Astrocyte (in vitro differentiated cells and primary cell): ENCODE measurements at regions not wholly inside any gene's neighbourhood (a gene's known extent, or its start where the extent isn't known, plus 50 kb on each side); places are given as distances from the start of the nearest gene placed in this dataset.

Experiments
- DNase-seq: peaks from one replicate; pipeline ENCODE4 v3.0.0-alpha.2; 2010; ENCODE audit warnings: low read depth
- FAIRE-seq: peaks from 2 replicates; lab custom pipeline; 2011; peaks lifted over from hg19 to GRCh38; lab: Jason Lieb, UNC
- H2AFZ ChIP-seq: 2 replicates; pipeline ENCODE4 v1.6.0; 2012; ENCODE audit warnings: low read depth, low read length, inconsistent platforms
- H3K27ac ChIP-seq: 2 replicates; pipeline ENCODE4 v1.5.1; 2011; ENCODE audit warnings: low read depth, low read length, inconsistent platforms
- H3K27me3 ChIP-seq: 2 replicates; pipeline ENCODE4 v1.6.0; 2011; ENCODE audit warnings: low read length, inconsistent platforms; ENCODE audit not compliant: insufficient read depth
- H3K36me3 ChIP-seq: 2 replicates; pipeline ENCODE4 v1.5.1; 2011; ENCODE audit warnings: low read length, inconsistent platforms; ENCODE audit not compliant: insufficient read depth
- H3K4me1 ChIP-seq: 2 replicates; pipeline ENCODE4 v1.5.1; 2011; ENCODE audit warnings: low read length, inconsistent platforms; ENCODE audit not compliant: insufficient read depth
- H3K4me2 ChIP-seq: 2 replicates; pipeline ENCODE4 v1.6.0; 2012; ENCODE audit warnings: low read length, inconsistent platforms
- H3K4me3 ChIP-seq: 2 replicates; pipeline ENCODE4 v1.5.1; 2011; ENCODE audit warnings: low read depth, mild to moderate bottlenecking, low read length, inconsistent platforms; ENCODE audit not compliant: insufficient read depth
- H3K79me2 ChIP-seq: 2 replicates; pipeline ENCODE4 v1.6.0; 2012; ENCODE audit warnings: mild to moderate bottlenecking, low read length, inconsistent platforms; ENCODE audit not compliant: insufficient read depth
- H3K9ac ChIP-seq: 2 replicates; pipeline ENCODE4 v1.6.0; 2012; ENCODE audit warnings: mild to moderate bottlenecking, low read length, inconsistent platforms
- H3K9me3 ChIP-seq: 2 replicates; pipeline ENCODE4 v1.5.1; 2012; ENCODE audit warnings: low read depth, mild to moderate bottlenecking, low read length, inconsistent platforms; ENCODE audit not compliant: insufficient read depth
- H4K20me1 ChIP-seq: 2 replicates; pipeline ENCODE4 v1.6.0; 2012; ENCODE audit warnings: low read length, inconsistent platforms; ENCODE audit not compliant: insufficient read depth
- H3K27ac Mint-ChIP-seq: one replicate; pipeline ENCODE4 v1.8.0; 2021; ENCODE audit warnings: mild to moderate bottlenecking, mixed read lengths; ENCODE audit not compliant: unreplicated experiment
- H3K27me3 Mint-ChIP-seq: one replicate; pipeline ENCODE4 v1.8.0; 2021; ENCODE audit warnings: low read depth, mixed read lengths; ENCODE audit not compliant: unreplicated experiment
- H3K36me3 Mint-ChIP-seq: one replicate; pipeline ENCODE4 v1.8.0; 2021; ENCODE audit warnings: low read depth, mixed read lengths; ENCODE audit not compliant: unreplicated experiment
- H3K4me1 Mint-ChIP-seq: one replicate; pipeline ENCODE4 v1.8.0; 2021; ENCODE audit warnings: low read depth, mixed read lengths; ENCODE audit not compliant: unreplicated experiment
- H3K4me3 Mint-ChIP-seq: one replicate; pipeline ENCODE4 v1.8.0; 2021; ENCODE audit warnings: mild to moderate bottlenecking, moderate library complexity, mixed read lengths; ENCODE audit not compliant: unreplicated experiment
- H3K9me3 Mint-ChIP-seq: one replicate; pipeline ENCODE4 v1.8.0; 2021; ENCODE audit warnings: mild to moderate bottlenecking, mixed read lengths; ENCODE audit not compliant: unreplicated experiment
- EZH2 ChIP-seq: IDR thresholded peaks from 2 replicates; pipeline ENCODE4 v1.6.1; 2012; ENCODE audit warnings: mild to moderate bottlenecking, low read length, inconsistent platforms; ENCODE audit not compliant: insufficient read depth
- TF ChIP-seq, protein P1 (sequence below): IDR thresholded peaks from 2 replicates; pipeline ENCODE4 v1.5.1; 2011; ENCODE audit warnings: low read depth, mild to moderate bottlenecking, inconsistent platforms, low read length, moderate library complexity; ENCODE audit not compliant: insufficient read depth

DNA sequence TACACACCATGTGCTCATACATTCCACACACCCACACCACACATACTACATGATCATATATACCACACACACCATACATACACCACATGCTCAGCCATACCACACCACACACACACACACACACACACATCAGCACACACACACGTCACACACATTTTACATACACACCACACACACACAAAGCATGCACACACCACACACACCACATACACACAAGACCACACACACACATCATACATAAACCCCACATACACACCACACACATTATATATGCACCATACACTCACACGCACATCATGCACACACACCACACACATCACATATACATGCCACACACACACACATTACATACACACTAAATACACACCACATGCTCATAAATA is 124.5 kb upstream of the ERG start:
- H3K27ac Mint-ChIP-seq: no peak overlapping the region

DNA sequence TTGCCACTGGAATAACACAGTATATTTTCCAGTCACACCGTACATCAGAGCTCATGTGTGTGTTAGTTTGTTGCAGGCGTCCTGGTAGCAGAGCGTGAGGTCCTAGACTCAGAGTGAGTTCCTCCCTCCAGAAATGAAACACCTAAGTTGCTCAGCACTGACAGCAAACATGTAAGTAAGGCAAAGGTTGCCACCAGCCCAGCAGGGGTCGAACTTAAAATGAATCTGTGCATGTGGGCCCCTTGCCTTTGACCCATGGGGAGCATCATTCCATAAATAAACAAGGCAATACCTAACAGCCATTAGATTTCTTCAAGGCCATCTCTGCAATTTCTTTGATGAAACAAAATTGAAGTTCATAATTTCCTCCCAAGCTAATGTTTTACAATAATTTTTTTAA is 125.3 kb upstream of the ERG start:
- Histone ChIP-seq H4K20me1 (no peaks in the 10 kb centered on the region), H3K36me3 (no peaks in the 10 kb centered on the region), H3K4me2 (no peak overlapping the region), H3K9me3 (no peaks in the 10 kb centered on the region), H3K27me3 (no peaks in the 10 kb centered on the region), H3K4me3 (no peak overlapping the region), H3K27ac (no peak overlapping the region), H3K4me1 (no peaks in the 10 kb centered on the region), H3K79me2 (no peaks in the 10 kb centered on the region), H3K9ac (no peak overlapping the region), H2AFZ (no peak overlapping the region)
- DNase-seq (no peak), FAIRE-seq (no peak)
- TF ChIP-seq, protein P1, sequence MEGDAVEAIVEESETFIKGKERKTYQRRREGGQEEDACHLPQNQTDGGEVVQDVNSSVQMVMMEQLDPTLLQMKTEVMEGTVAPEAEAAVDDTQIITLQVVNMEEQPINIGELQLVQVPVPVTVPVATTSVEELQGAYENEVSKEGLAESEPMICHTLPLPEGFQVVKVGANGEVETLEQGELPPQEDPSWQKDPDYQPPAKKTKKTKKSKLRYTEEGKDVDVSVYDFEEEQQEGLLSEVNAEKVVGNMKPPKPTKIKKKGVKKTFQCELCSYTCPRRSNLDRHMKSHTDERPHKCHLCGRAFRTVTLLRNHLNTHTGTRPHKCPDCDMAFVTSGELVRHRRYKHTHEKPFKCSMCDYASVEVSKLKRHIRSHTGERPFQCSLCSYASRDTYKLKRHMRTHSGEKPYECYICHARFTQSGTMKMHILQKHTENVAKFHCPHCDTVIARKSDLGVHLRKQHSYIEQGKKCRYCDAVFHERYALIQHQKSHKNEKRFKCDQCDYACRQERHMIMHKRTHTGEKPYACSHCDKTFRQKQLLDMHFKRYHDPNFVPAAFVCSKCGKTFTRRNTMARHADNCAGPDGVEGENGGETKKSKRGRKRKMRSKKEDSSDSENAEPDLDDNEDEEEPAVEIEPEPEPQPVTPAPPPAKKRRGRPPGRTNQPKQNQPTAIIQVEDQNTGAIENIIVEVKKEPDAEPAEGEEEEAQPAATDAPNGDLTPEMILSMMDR: no peak
- no peak for TF ChIP-seq EZH2
- Mint-ChIP-seq H3K36me3 (no peaks in the 10 kb centered on the region), H3K4me3 (no peak overlapping the region), H3K27me3 (peaks cover 11% of the 10 kb centered on the region), H3K27ac (no peak overlapping the region), H3K4me1 (peaks cover 6% of the 10 kb centered on the region), H3K9me3 (peaks cover 5% of the 10 kb centered on the region)

More for the DNA sequence above, 124.5 kb upstream of the ERG start:
- Mint-ChIP-seq H3K4me3 (no peak overlapping the region), H3K27me3 (peaks cover 17% of the 10 kb centered on the region), H3K4me1 (no peaks in the 10 kb centered on the region), H3K9me3 (peaks cover 1% of the 10 kb centered on the region), H3K36me3 (no peaks in the 10 kb centered on the region)
- H3K27me3 ChIP-seq: peaks cover 7% of the 10 kb centered on the region
- TF ChIP-seq EZH2: no peak
- TF ChIP-seq, protein P1: no peak
- no peaks in the 10 kb centered on the region for H3K79me2 ChIP-seq
- H3K9ac ChIP-seq: no peak overlapping the region
- no peaks in the 10 kb centered on the region for H4K20me1 ChIP-seq
- H3K27ac ChIP-seq: no peak overlapping the region
- no peaks in the 10 kb centered on the region for H3K4me1 ChIP-seq
- no peak overlapping the region for H3K4me3 ChIP-seq
- DNase-seq (no peak), FAIRE-seq (no peak)
- H3K36me3 ChIP-seq: no peaks in the 10 kb centered on the region
- H3K9me3 ChIP-seq: no peaks in the 10 kb centered on the region
- no peak overlapping the region for H2AFZ ChIP-seq
- H3K4me2 ChIP-seq: no peak overlapping the region

DNA sequence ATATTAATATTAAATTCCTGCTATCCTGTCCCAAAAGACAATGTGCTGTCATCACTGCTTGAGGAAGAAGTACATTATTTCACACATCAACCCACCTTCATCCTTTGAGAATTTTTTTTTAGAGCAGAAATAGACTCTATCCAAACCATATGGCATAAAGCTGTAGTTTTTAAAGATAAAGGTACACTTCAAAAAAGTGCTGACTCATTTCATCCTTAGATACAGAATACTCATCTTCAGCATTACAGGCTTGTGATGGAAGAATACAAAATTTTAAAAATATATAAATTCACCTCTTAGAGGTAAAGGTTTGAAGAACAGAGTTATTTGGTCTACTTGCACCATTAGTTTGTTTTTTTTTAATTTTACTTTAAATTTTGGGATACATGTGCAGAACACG is 126.7 kb upstream of the ERG start:
- Histone ChIP-seq H3K4me2 (no peak overlapping the region), H3K4me1 (no peaks in the 10 kb centered on the region), H2AFZ (no peak overlapping the region), H3K27ac (no peak overlapping the region), H3K36me3 (no peaks in the 10 kb centered on the region), H3K79me2 (no peaks in the 10 kb centered on the region), H3K9me3 (no peaks in the 10 kb centered on the region), H4K20me1 (no peaks in the 10 kb centered on the region), H3K4me3 (no peak overlapping the region), H3K27me3 (no peaks in the 10 kb centered on the region), H3K9ac (no peak overlapping the region)
- no peak overlapping the region for H3K27ac Mint-ChIP-seq
- peaks cover 10% of the 10 kb centered on the region for H3K4me1 Mint-ChIP-seq
- H3K27me3 Mint-ChIP-seq: no peaks in the 10 kb centered on the region
- FAIRE-seq (no peak), DNase-seq (no peak)
- no peaks in the 10 kb centered on the region for H3K36me3 Mint-ChIP-seq
- TF ChIP-seq EZH2: no peak
- TF ChIP-seq, protein P1: no peak
- H3K4me3 Mint-ChIP-seq: no peak overlapping the region
- H3K9me3 Mint-ChIP-seq: peaks cover 9% of the 10 kb centered on the region
